Caco-2 (cell line): ENCODE measurements at regions not wholly inside any gene's neighbourhood (a gene's known extent, or its start where the extent isn't known, plus 50 kb on each side); places are given as distances from the start of the nearest gene placed in this dataset.

ENCODE experiments used
- BruUV-seq: library from RNA; stranded (reverse); fragments of 400-500 nt; replicated peaks from 2 replicates; lab custom pipeline; 2021; lab: Mats Ljungman, UMichigan
- CTCF ChIA-PET: fragments of 300-600 bp; sonication (Branson Sonifier 250); formaldehyde crosslinking; loops from one replicate; lab custom pipeline; 2022; ENCODE audit warnings: antibody characterized with exemption; lab: Charles Lee
- POLR2A ChIA-PET: fragments of 300-600 bp; sonication (Branson Sonifier 250); formaldehyde crosslinking; loops from one replicate; lab custom pipeline; 2022; ENCODE audit warnings: antibody characterized with exemption; lab: Charles Lee
- DNase-seq, 2 experiments: peaks; one replicate each; pipeline versions ENCODE4 v3.0.0 to v3.0.0-alpha.2; 2020 to 2022
- H3K27me3 ChIP-seq: replicated peaks from 2 replicates; pipeline ENCODE4 v1.6.0; 2011; ENCODE audit warnings: low read length; ENCODE audit not compliant: control insufficient read depth, insufficient read depth
- H3K36me3 ChIP-seq: 2 replicates; pipeline ENCODE4 v1.5.1; 2011; ENCODE audit warnings: low read length; ENCODE audit not compliant: control insufficient read depth, insufficient read depth
- H3K4me1 ChIP-seq: fragments of 250-450 bp; sonication (Bioruptor Pico); 2 replicates; pipeline ENCODE4 v1.5.1; 2020; ENCODE audit warnings: mild to moderate bottlenecking
- H3K4me3 ChIP-seq: 2 replicates; pipeline ENCODE4 v1.5.1; 2011; ENCODE audit warnings: low read depth, mild to moderate bottlenecking, control low read depth, low read length
- H3K9me3 ChIP-seq: fragments of 250-450 bp; sonication (Bioruptor Pico); 2 replicates; pipeline ENCODE4 v1.5.1; 2020; ENCODE audit warnings: mild to moderate bottlenecking, moderate library complexity
- H3K27ac Mint-ChIP-seq: one replicate; pipeline ENCODE4 v1.8.0; 2022; ENCODE audit warnings: mixed read lengths; ENCODE audit not compliant: unreplicated experiment
- H3K27me3 Mint-ChIP-seq: one replicate; pipeline ENCODE4 v1.8.0; 2022; ENCODE audit warnings: mixed read lengths; ENCODE audit not compliant: insufficient read depth, unreplicated experiment
- H3K36me3 Mint-ChIP-seq: one replicate; pipeline ENCODE4 v1.8.0; 2022; ENCODE audit warnings: mild to moderate bottlenecking, mixed read lengths; ENCODE audit not compliant: insufficient read depth, unreplicated experiment
- H3K4me1 Mint-ChIP-seq: one replicate; pipeline ENCODE4 v1.8.0; 2022; ENCODE audit warnings: low read depth, mixed read lengths; ENCODE audit not compliant: unreplicated experiment
- H3K4me3 Mint-ChIP-seq: one replicate; pipeline ENCODE4 v1.8.0; 2022; ENCODE audit warnings: mild to moderate bottlenecking, moderate library complexity, mixed read lengths; ENCODE audit not compliant: unreplicated experiment
- H3K9me3 Mint-ChIP-seq: one replicate; pipeline ENCODE4 v1.8.0; 2022; ENCODE audit warnings: mixed read lengths; ENCODE audit not compliant: unreplicated experiment
- CTCF ChIP-seq, 2 experiments: fragments of 200-600 bp in 1 of 2; IDR thresholded peaks; 1 replicate in 1 of 2; 2 replicates in 1 of 2; pipeline versions ENCODE4 v1.5.1 to v1.8.0; 2011 to 2022; ENCODE audit warnings: antibody characterized with exemption in 1 of 2, control low read depth in 1 of 2, inconsistent platforms in 1 of 2, low read depth in 1 of 2, low read length in 1 of 2, mild to moderate bottlenecking in 1 of 2, moderate library complexity in 1 of 2; ENCODE audit not compliant: insufficient read depth in 1 of 2, severe bottlenecking in 1 of 2, unreplicated experiment in 1 of 2
- intact Hi-C: fragments of 100-400 bp; cut with micrococcal nuclease; formaldehyde crosslinking; loops from one replicate; pipeline ENCODE4 v1.10.0; 2022; ENCODE audit not compliant: unreplicated experiment

- intact Hi-C loops = loop anchor here (2.0 to 10.0 kb wide), 2 partner anchors 32 to 84 kb away; no protein-coding TSS in a partner anchor
- Histone ChIP-seq H3K9me3 (no peaks in the 10 kb centered on the region), H3K4me3 (no peak overlapping the region; the same call in 1 of the 2 replicates), H3K36me3 (no peaks in the 10 kb centered on the region), H3K4me1 (peaks cover 14% of the 10 kb centered on the region), H3K27me3 (no peaks in the 10 kb centered on the region)
- Mint-ChIP-seq H3K27ac (peak overlapping the region; percentile 82), H3K9me3 (no peaks in the 10 kb centered on the region), H3K36me3 (peaks cover 5% of the 10 kb centered on the region), H3K27me3 (no peaks in the 10 kb centered on the region), H3K4me3 (peak overlapping the region; percentile 68), H3K4me1 (peaks cover 22% of the 10 kb centered on the region)
- ChIA-PET CTCF (no interaction called here), POLR2A (no interaction called here)
- no TSS peak for BruUV-seq
- no peak for TF ChIP-seq CTCF (IDR thresholded peaks at IDR 0.05; ENCODE audit: insufficient read depth in 1 of 2, low read depth in 1 of 2, low read length in 1 of 2, severe bottlenecking in 1 of 2, unreplicated experiment in 1 of 2)
- no peak for DNase-seq
Observed at GRCh38 chr6:6810727-6811126, 222.2 kb downstream of the LY86 start.

- H3K9me3 Mint-ChIP-seq = no peaks in the 10 kb centered on the region
- Histone ChIP-seq H3K9me3 (no peaks in the 10 kb centered on the region), H3K4me3 (peak overlapping the region; percentile 21), H3K27me3 (no peaks in the 10 kb centered on the region), H3K36me3 (no peaks in the 10 kb centered on the region), H3K4me1 (peaks cover 14% of the 10 kb centered on the region)
- ChIA-PET POLR2A (no interaction called here), CTCF (no interaction called here)
- peak overlapping the region; percentile 82 for H3K27ac Mint-ChIP-seq
- BruUV-seq = TSS peak; percentile 41
- peak; percentile 58 to 71 for DNase-seq
- TF ChIP-seq CTCF (IDR thresholded peaks at IDR 0.05; ENCODE audit: insufficient read depth in 1 of 2, low read depth in 1 of 2, low read length in 1 of 2, severe bottlenecking in 1 of 2, unreplicated experiment in 1 of 2) = no peak
- no peaks in the 10 kb centered on the region for H3K27me3 Mint-ChIP-seq
- intact Hi-C loops = loop anchor here (2.0 to 10.0 kb wide), 2 partner anchors 31 to 83 kb away; no protein-coding TSS in a partner anchor
- H3K4me1 Mint-ChIP-seq = peaks cover 22% of the 10 kb centered on the region
- peaks cover 5% of the 10 kb centered on the region for H3K36me3 Mint-ChIP-seq
- H3K4me3 Mint-ChIP-seq = peak overlapping the region; percentile 68
Observed at GRCh38 chr6:6811128-6812009, 222.8 kb downstream of the LY86 start.

GRCh38 chr6:6812427-6812826, 223.9 kb downstream of the LY86 start:
- Mint-ChIP-seq H3K4me3 (no peak overlapping the region), H3K4me1 (peaks cover 22% of the 10 kb centered on the region), H3K27ac (no peak overlapping the region), H3K27me3 (no peaks in the 10 kb centered on the region), H3K36me3 (peaks cover 5% of the 10 kb centered on the region), H3K9me3 (no peaks in the 10 kb centered on the region)
- TF ChIP-seq CTCF (IDR thresholded peaks at IDR 0.05; ENCODE audit: insufficient read depth in 1 of 2, low read depth in 1 of 2, low read length in 1 of 2, severe bottlenecking in 1 of 2, unreplicated experiment in 1 of 2) = no peak
- no peaks in the 10 kb centered on the region for H3K27me3 ChIP-seq
- H3K4me1 ChIP-seq = peaks cover 14% of the 10 kb centered on the region
- ChIA-PET CTCF (no interaction called here), POLR2A (no interaction called here)
- H3K36me3 ChIP-seq = no peaks in the 10 kb centered on the region
- intact Hi-C loops = loop anchor here (10.0 kb wide), 1 partner anchor 82 kb away; no protein-coding TSS in a partner anchor
- no TSS peak for BruUV-seq
- no peak for DNase-seq
- no peaks in the 10 kb centered on the region for H3K9me3 ChIP-seq
- no peak overlapping the region for H3K4me3 ChIP-seq
